HG02759 (cell line): ENCODE measurements at regions not wholly inside any gene's neighbourhood (a gene's known extent, or its start where the extent isn't known, plus 50 kb on each side); places are given as distances from the start of the nearest gene placed in this dataset.

Experiments
- ATAC-seq: cut with Tn5 transposase; IDR thresholded peaks from one replicate; pipeline ENCODE4 v1.9.1; 2021; ENCODE audit warnings: mild to moderate bottlenecking, moderate library complexity; ENCODE audit not compliant: unreplicated experiment

DNA sequence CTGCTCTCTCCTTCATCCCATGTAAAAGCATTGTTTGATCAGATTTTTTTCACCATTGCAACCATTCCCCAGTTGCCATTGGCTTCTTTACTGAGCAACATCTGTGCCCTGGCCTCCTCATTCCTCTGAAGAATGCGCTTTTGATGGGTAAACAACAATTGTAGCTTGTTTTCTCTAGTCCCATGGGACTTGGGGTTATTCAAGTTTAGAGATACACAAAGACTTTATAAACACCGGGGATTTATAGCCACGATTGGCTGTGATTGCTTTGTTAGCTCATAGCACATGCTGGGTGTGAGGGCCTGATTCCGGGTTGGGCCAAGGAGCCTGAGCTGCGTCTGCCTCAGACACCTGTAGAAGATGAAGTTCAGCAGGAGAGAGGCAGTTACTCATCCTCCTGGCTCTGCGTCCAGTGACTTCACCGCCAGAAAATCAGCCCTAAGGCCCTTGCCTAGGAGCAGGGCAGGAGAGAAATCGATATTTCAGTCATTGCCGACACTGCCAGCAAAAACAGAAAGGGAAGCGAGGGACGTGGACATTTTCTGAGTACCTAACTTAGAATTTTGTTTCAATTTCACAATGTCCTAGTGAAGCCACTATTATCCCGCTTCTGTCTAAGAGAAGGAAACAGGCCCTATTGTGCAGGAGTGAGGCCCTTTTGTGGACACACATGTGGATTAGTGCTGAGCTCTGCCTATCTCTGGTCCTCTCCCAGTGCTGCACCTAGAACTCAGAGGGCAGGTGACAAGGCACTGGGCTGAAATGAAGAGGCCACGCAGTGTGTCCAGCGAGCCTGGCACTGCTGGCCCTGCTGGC lies 159.8 kb upstream of the USP24 start:
- ATAC-seq, result no peak

GRCh38 chr1:55374216-55374615 lies 159.1 kb upstream of the USP24 start:
- no peak for ATAC-seq

DNA sequence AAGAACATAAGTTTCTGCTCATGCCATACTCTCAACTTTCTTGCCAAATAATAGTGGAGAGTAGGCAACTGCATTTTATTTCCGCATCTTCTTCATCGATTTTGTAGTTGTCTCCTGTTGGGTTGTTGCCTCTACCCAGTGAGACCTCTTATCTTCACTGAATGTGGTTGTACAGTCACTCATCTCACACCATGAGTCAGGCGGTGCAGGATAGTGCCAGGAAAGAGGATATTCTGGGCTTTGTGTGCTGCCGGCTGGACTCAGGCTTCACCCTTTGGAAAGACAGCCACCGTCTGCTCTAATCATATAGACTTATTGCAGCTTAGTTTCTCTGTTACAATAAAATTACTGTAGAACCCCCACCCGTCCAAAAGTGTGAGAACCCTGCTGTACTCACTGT lies 154.3 kb upstream of the USP24 start:
- no peak for ATAC-seq

GRCh38 chr1:55368698-55369097 lies 153.5 kb upstream of the USP24 start:
- no peak for ATAC-seq

- no peak for ATAC-seq
Measured at GRCh38 chr1:55367273-55367672, 152.1 kb upstream of the USP24 start.

DNA sequence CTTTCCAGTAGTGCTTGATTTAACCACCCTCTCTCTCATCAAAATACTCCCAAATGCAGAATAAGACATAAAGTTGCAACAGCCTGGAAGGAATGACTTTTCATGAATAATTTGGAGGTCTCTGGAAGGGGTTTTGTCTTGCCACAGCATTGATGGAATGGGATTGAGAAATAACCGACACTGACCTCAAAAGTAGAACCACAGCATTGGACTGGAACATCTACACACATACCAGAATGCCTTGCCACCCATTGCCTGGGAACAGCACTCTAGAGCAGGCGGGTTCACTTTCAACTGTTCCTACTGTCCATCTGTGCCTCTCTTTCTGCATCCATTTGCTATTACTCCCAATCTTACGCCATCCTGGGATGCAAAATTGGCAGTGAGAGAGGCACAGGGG lies 149.1 kb upstream of the USP24 start:
- no peak for ATAC-seq

GRCh38 chr1:55363268-55363667 lies 148.1 kb upstream of the USP24 start:
- no peak for ATAC-seq

DNA sequence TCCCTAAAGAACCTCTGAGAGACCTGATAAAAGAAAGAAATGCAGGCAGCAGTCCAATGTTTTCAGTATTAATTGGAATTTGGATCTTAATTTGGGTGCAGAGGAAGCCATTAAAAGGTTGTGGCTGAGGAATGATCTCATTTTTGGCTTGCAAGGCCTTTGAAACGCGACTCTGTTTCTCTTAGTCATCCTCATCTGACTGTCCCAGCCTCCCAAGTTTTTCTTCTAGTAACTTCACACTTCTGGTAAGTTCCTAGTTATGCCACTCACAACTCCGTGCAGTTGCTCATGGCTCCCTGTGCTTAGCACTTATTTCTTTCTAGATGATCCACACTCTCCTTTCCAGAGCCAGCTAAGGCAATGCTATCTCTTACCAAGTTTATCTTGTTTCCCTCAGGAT lies 147.4 kb upstream of the USP24 start:
- no peak for ATAC-seq

GRCh38 chr1:55359611-55360010 lies 144.4 kb upstream of the USP24 start:
- ATAC-seq, result no peak

- no peak for ATAC-seq
Measured at GRCh38 chr1:55358581-55358980, 143.4 kb upstream of the USP24 start.

DNA sequence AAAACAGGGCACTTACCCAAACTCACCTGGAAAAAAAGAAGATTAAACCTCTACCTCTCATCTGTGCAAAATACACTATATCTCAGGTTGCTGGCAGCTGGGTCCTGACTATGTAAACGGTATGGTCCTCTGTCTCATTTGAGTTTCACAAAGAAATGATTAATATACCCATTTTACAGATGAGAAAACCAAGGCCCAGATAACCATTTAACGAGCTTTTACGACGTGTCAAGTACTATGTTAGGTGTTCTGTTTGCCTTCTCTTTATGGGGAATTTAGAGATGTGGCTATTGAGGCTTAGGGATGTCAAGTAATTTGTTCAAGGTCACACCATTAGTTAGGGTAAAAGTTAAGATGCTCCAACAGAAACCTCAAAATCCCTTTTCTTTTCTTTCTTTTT lies 140.4 kb upstream of the USP24 start:
- no peak for ATAC-seq

GRCh38 chr1:55353707-55354620 lies 138.8 kb upstream of the USP24 start:
- ATAC-seq, result no peak

DNA sequence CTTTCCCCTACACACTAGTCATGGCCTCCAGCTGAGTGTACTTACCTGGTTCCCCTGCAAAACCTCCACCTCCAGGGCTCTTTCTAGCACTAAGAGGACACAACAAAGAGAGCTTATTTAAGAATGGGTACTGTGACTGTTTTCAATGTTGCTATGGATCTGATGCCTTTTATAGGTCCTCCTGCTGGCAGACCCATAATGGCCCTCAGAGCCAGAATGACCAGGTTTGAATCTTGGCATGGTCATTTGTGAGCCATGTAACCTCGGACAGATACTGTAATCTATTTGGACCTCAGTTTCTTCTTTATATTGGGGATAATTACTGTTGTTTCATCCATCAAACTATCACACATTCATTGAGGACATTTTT lies 137.6 kb upstream of the USP24 start:
- ATAC-seq, result no peak

DNA sequence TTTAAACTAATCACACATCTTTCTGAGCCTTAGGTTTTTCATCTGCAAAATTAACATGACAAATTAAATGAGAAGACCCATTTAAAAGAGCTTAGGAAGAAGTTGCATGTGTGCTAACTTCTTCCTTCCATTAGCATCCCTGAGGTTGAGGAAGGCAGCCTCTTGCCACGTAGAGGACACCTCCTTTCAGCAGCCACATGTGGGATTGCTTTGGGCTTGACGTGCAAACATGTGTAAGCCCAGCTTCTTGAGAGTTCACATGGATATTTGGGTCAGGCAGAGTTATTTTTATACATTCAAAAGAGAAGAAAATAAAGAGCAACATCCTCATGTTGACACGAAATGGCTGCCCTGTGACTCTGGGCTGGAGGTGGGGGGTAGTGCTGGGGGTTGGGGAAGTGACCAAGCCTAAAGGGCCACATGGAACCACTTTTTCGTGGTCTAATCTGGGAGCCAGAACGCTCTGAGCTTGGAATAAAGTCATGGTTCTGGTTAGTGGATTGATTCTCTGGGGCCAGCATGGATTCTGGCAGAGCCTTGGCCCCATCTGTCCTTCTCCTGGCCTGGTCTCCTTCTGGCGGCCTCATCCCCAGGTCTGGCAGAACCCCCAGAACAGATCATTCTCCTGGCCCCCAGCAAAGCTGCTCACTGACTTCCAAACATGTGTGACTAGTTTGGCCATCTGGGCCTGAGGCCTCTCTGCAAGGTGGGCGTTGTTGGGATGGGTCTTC lies 137.1 kb upstream of the USP24 start:
- no peak for ATAC-seq

GRCh38 chr1:55348356-55348755 lies 133.2 kb upstream of the USP24 start:
- ATAC-seq, result no peak

DNA sequence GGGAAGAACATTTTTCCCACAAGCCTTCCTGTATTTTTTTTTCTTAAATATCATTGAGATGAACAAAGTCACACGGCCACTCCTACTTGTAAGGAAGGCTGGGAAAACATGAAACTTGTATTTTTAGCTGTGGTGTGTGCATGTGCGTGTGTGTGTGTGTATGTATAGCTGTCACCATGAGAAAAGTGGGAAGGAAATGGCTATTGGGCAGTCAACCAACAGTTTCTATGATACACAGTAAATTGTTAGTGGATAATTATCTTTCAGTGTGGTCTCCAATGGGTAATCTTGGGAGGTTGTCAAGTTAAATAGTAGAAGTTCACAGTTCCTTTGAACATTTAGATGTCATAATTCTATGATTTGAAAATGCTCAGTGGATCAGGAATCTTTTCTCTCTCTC lies 132.7 kb upstream of the USP24 start:
- no peak for ATAC-seq

GRCh38 chr1:55347041-55347440 lies 131.9 kb upstream of the USP24 start:
- ATAC-seq, result no peak

DNA sequence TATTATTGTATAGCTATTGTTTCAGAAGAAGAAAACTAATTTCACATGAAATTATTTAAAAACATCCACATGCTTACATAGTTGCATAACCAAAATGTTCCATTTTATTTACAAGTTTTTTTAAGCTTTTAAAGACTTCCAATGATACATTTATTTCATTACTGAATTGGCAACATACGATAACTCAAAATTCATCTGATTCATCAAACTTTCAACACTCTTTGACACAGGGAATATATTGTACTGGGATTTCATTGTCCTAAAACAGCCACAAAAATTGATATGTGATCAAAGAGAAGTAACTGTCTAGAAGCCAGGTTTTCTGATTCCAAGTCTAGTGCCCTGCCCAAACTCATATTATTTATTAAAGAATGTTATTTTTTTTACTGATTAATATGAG lies 131.4 kb upstream of the USP24 start:
- no peak for ATAC-seq

DNA sequence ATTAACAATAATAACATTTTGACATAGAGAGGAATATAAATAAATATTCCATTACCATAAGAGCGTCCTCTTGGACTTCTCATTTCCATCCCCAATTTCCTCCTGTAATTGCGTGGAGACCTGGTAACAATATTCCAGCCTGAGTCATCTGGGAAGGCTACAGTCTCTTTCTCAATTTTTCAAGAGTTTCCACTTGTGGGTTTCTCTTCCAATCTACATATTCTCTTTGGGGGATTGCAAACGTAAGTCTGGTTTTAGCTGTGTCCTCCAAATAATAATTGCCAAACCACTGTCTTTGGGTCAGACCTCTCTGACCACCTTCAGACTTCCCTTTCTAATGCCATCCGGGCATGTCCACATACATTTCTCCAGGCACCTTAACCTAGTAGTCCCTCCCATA lies 124.5 kb upstream of the USP24 start:
- ATAC-seq, result no peak

GRCh38 chr1:55338448-55338820 lies 123.3 kb upstream of the USP24 start:
- no peak for ATAC-seq

GRCh38 chr1:55337801-55338447 lies 122.8 kb upstream of the USP24 start:
- ATAC-seq, result peak; percentile 48
